ENCODE measurements at regions not wholly inside any gene's neighbourhood (a gene's known extent, or its start where the extent isn't known, plus 50 kb on each side); places are given as distances from the start of the nearest gene placed in this dataset.

- H3K4me3 ChIP-seq (ENCODE audit: low read depth, low read length): no peak overlapping the region
- no peak overlapping the region for H2BK5ac ChIP-seq (ENCODE audit: low read depth, low read length, poor library complexity)
- H2BK120ac ChIP-seq (ENCODE audit: insufficient read depth, low read length, poor library complexity): no peak overlapping the region
- no peak overlapping the region for H2BK12ac ChIP-seq (ENCODE audit: low read length)
- H4K91ac ChIP-seq (ENCODE audit: low read depth, low read length): no peak overlapping the region
- no peak overlapping the region for H2AK5ac ChIP-seq (ENCODE audit: low read length)
- H4K8ac ChIP-seq (ENCODE audit: low read depth, low read length): no peak overlapping the region
- no peak for DNase-seq
- no peak overlapping the region for H2AFZ ChIP-seq (ENCODE audit: insufficient read depth, low read length, poor library complexity)
- no peaks in the 10 kb centered on the region for H3K79me2 ChIP-seq (ENCODE audit: control insufficient read depth, insufficient read depth, low read length, poor library complexity)
- H3K4ac ChIP-seq (ENCODE audit: low read depth, low read length): no peak overlapping the region
- H3K9ac ChIP-seq (ENCODE audit: low read length): no peak overlapping the region
- no CpG with 5 or more reads among the region's 5 CpGs for WGBS (ENCODE audit: extremely low coverage, insufficient coverage, insufficient read length)
- H3K4me1 ChIP-seq (ENCODE audit: control insufficient read depth in 1 of 2, insufficient read depth in 2 of 2, low read length in 2 of 2): no peaks in the 10 kb centered on the region
- no peaks in the 10 kb centered on the region for H3K9me3 ChIP-seq (ENCODE audit: insufficient read depth, low read depth, low read length)
- H3K79me1 ChIP-seq (ENCODE audit: low read length): no peaks in the 10 kb centered on the region
- no peak overlapping the region for H4K12ac ChIP-seq (ENCODE audit: low read depth, low read length)
- H3K27ac ChIP-seq (ENCODE audit: low read depth, low read length): no peak overlapping the region
- H3K18ac ChIP-seq (ENCODE audit: low read length): no peak overlapping the region
- H3K4me2 ChIP-seq (ENCODE audit: low read length): no peak overlapping the region
- H3K23ac ChIP-seq (ENCODE audit: low read length): no peak overlapping the region
- H3K14ac ChIP-seq (ENCODE audit: low read length): no peak overlapping the region
- H3K27me3 ChIP-seq (ENCODE audit: insufficient read depth, low read length): no peaks in the 10 kb centered on the region
- no peaks in the 10 kb centered on the region for H3K36me3 ChIP-seq (ENCODE audit: control insufficient read depth in 1 of 2, insufficient read depth in 2 of 2, low read length in 2 of 2)
These were observed 87.5 kb upstream of the SYNDIG1 start for GRCh38 chr20:24381886-24382285.

DNA sequence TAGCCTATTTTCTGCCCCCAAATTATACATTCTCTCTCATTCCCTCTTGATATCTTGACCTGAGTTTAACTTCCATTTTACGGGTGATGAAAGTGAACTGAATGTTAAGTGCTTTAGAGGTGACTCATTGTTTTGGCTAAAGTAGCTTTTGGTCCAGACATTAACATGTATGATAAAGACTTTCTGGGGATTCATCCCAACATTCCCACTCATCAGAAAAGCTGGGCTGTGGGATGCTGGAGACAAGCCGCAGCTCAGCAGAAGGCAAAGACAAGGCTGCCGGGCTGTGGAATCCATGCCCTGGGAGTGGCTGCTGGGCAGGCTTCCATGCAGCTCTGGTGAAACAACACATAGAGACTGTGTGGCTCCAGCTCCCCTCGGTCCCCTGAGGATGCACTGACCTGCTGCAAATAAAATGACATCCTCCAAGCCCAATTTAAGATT, 89.9 kb upstream of the SYNDIG1 start:
- H2BK12ac ChIP-seq (ENCODE audit: low read length): no peak overlapping the region
- H3K9me3 ChIP-seq (ENCODE audit: insufficient read depth, low read depth, low read length): no peaks in the 10 kb centered on the region
- H2BK5ac ChIP-seq (ENCODE audit: low read depth, low read length, poor library complexity): no peak overlapping the region
- H3K79me1 ChIP-seq (ENCODE audit: low read length): no peaks in the 10 kb centered on the region
- no peaks in the 10 kb centered on the region for H3K4me1 ChIP-seq (ENCODE audit: control insufficient read depth in 1 of 2, insufficient read depth in 2 of 2, low read length in 2 of 2)
- no peaks in the 10 kb centered on the region for H3K36me3 ChIP-seq (ENCODE audit: control insufficient read depth in 1 of 2, insufficient read depth in 2 of 2, low read length in 2 of 2)
- no peaks in the 10 kb centered on the region for H3K27me3 ChIP-seq (ENCODE audit: insufficient read depth, low read length)
- no peak overlapping the region for H3K4ac ChIP-seq (ENCODE audit: low read depth, low read length)
- H3K4me3 ChIP-seq (ENCODE audit: low read depth, low read length): no peak overlapping the region
- no peak overlapping the region for H3K14ac ChIP-seq (ENCODE audit: low read length)
- H3K18ac ChIP-seq (ENCODE audit: low read length): no peak overlapping the region
- no peak overlapping the region for H3K27ac ChIP-seq (ENCODE audit: low read depth, low read length)
- H3K23ac ChIP-seq (ENCODE audit: low read length): no peak overlapping the region
- H4K12ac ChIP-seq (ENCODE audit: low read depth, low read length): no peak overlapping the region
- no peak overlapping the region for H3K9ac ChIP-seq (ENCODE audit: low read length)
- no peak overlapping the region for H4K91ac ChIP-seq (ENCODE audit: low read depth, low read length)
- no CpG with 5 or more reads among the region's 4 CpGs for WGBS (ENCODE audit: extremely low coverage, insufficient coverage, insufficient read length)
- no peaks in the 10 kb centered on the region for H3K79me2 ChIP-seq (ENCODE audit: control insufficient read depth, insufficient read depth, low read length, poor library complexity)
- no peak overlapping the region for H2AFZ ChIP-seq (ENCODE audit: insufficient read depth, low read length, poor library complexity)
- no peak overlapping the region for H2AK5ac ChIP-seq (ENCODE audit: low read length)
- H4K8ac ChIP-seq (ENCODE audit: low read depth, low read length): no peak overlapping the region
- DNase-seq: no peak
- no peak overlapping the region for H2BK120ac ChIP-seq (ENCODE audit: insufficient read depth, low read length, poor library complexity)
- no peak overlapping the region for H3K4me2 ChIP-seq (ENCODE audit: low read length)

DNA sequence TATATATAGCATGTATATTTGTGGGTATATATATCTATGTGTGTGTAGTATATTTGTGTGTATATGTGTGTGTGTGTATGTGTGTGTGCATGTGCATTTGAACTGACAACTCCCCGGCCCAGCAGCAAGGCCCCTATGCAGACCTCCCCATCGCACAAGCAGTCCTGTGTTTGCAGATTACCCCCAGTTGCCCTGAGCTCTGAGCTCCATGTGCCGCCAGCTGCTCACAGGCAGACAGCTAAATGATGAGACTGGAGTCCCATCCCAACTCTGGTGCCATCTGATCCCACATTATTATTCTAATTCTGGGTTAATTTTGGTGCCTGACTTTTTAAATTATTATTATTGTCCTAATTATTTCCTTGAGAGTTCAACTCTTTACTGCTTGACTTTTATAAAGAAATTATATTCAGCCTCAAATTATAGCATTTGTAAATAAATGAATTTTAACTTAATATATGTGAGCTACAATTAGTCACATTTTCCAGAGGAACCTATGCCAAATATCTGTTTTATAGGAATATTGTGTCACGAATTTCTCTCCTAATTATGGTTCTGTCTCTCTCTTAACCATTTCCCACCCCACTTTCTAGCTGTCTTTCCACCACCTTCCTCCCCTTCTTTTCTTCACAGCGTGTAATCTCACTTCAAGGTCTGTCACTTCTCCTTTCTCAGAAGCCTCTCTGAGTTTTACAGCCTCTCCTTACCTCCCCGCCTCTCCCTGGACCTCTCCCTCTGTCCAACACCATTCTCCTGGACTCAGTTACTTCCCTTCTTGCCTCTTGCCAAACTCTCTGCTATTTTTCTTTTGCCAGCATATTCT, 90.6 kb upstream of the SYNDIG1 start:
- H3K4me1 ChIP-seq (ENCODE audit: control insufficient read depth in 1 of 2, insufficient read depth in 2 of 2, low read length in 2 of 2): no peaks in the 10 kb centered on the region
- H3K4ac ChIP-seq (ENCODE audit: low read depth, low read length): no peak overlapping the region
- H4K12ac ChIP-seq (ENCODE audit: low read depth, low read length): no peak overlapping the region
- H2BK12ac ChIP-seq (ENCODE audit: low read length): no peak overlapping the region
- H3K27me3 ChIP-seq (ENCODE audit: insufficient read depth, low read length): no peaks in the 10 kb centered on the region
- H2BK120ac ChIP-seq (ENCODE audit: insufficient read depth, low read length, poor library complexity): no peak overlapping the region
- H3K18ac ChIP-seq (ENCODE audit: low read length): no peak overlapping the region
- H4K8ac ChIP-seq (ENCODE audit: low read depth, low read length): no peak overlapping the region
- no CpG with 5 or more reads among the region's 6 CpGs for WGBS (ENCODE audit: extremely low coverage, insufficient coverage, insufficient read length)
- no peak for DNase-seq
- H3K36me3 ChIP-seq (ENCODE audit: control insufficient read depth in 1 of 2, insufficient read depth in 2 of 2, low read length in 2 of 2): no peaks in the 10 kb centered on the region
- H2BK5ac ChIP-seq (ENCODE audit: low read depth, low read length, poor library complexity): no peak overlapping the region
- H3K23ac ChIP-seq (ENCODE audit: low read length): no peak overlapping the region
- H3K79me2 ChIP-seq (ENCODE audit: control insufficient read depth, insufficient read depth, low read length, poor library complexity): no peaks in the 10 kb centered on the region
- H2AK5ac ChIP-seq (ENCODE audit: low read length): no peak overlapping the region
- no peak overlapping the region for H2AFZ ChIP-seq (ENCODE audit: insufficient read depth, low read length, poor library complexity)
- no peak overlapping the region for H3K14ac ChIP-seq (ENCODE audit: low read length)
- H3K9me3 ChIP-seq (ENCODE audit: insufficient read depth, low read depth, low read length): no peaks in the 10 kb centered on the region
- H3K9ac ChIP-seq (ENCODE audit: low read length): no peak overlapping the region
- no peak overlapping the region for H4K91ac ChIP-seq (ENCODE audit: low read depth, low read length)
- no peak overlapping the region for H3K4me2 ChIP-seq (ENCODE audit: low read length)
- H3K27ac ChIP-seq (ENCODE audit: low read depth, low read length): no peak overlapping the region
- H3K4me3 ChIP-seq (ENCODE audit: low read depth, low read length): no peak overlapping the region
- no peaks in the 10 kb centered on the region for H3K79me1 ChIP-seq (ENCODE audit: low read length)

- H3K23ac ChIP-seq (ENCODE audit: low read length): no peak overlapping the region
- no peak for DNase-seq
- no peak overlapping the region for H4K12ac ChIP-seq (ENCODE audit: low read depth, low read length)
- H2AK5ac ChIP-seq (ENCODE audit: low read length): no peak overlapping the region
- H3K79me2 ChIP-seq (ENCODE audit: control insufficient read depth, insufficient read depth, low read length, poor library complexity): no peaks in the 10 kb centered on the region
- H4K8ac ChIP-seq (ENCODE audit: low read depth, low read length): no peak overlapping the region
- no peak overlapping the region for H3K27ac ChIP-seq (ENCODE audit: low read depth, low read length)
- H2BK12ac ChIP-seq (ENCODE audit: low read length): no peak overlapping the region
- no peak overlapping the region for H4K91ac ChIP-seq (ENCODE audit: low read depth, low read length)
- H3K4me1 ChIP-seq (ENCODE audit: control insufficient read depth in 1 of 2, insufficient read depth in 2 of 2, low read length in 2 of 2): no peaks in the 10 kb centered on the region
- no peak overlapping the region for H3K4me2 ChIP-seq (ENCODE audit: low read length)
- H3K9me3 ChIP-seq (ENCODE audit: insufficient read depth, low read depth, low read length): no peaks in the 10 kb centered on the region
- no peaks in the 10 kb centered on the region for H3K79me1 ChIP-seq (ENCODE audit: low read length)
- H3K14ac ChIP-seq (ENCODE audit: low read length): no peak overlapping the region
- H2AFZ ChIP-seq (ENCODE audit: insufficient read depth, low read length, poor library complexity): no peak overlapping the region
- H2BK5ac ChIP-seq (ENCODE audit: low read depth, low read length, poor library complexity): no peak overlapping the region
- no peak overlapping the region for H3K9ac ChIP-seq (ENCODE audit: low read length)
- no peak overlapping the region for H3K18ac ChIP-seq (ENCODE audit: low read length)
- no peak overlapping the region for H2BK120ac ChIP-seq (ENCODE audit: insufficient read depth, low read length, poor library complexity)
- no peaks in the 10 kb centered on the region for H3K36me3 ChIP-seq (ENCODE audit: control insufficient read depth in 1 of 2, insufficient read depth in 2 of 2, low read length in 2 of 2)
- no peak overlapping the region for H3K4ac ChIP-seq (ENCODE audit: low read depth, low read length)
- WGBS (ENCODE audit: extremely low coverage, insufficient coverage, insufficient read length): no CpG with 5 or more reads among the region's 2 CpGs
- no peak overlapping the region for H3K4me3 ChIP-seq (ENCODE audit: low read depth, low read length)
- H3K27me3 ChIP-seq (ENCODE audit: insufficient read depth, low read length): no peaks in the 10 kb centered on the region
These were observed 92.9 kb upstream of the SYNDIG1 start for GRCh38 chr20:24376311-24377099.

Data from trophoblast cell (in vitro differentiated cells and primary cell).